OCI-LY1 (cell line): ENCODE measurements at regions not wholly inside any gene's neighbourhood (a gene's known extent, or its start where the extent isn't known, plus 50 kb on each side); places are given as distances from the start of the nearest gene placed in this dataset.

Experiments
- EZH2 ChIP-seq: fragments of 200-600 bp; sonication (generic), shearing (Covaris generic); IDR thresholded peaks from 2 replicates; pipeline ENCODE4 v1.8.0; 2017; ENCODE audit warnings: borderline replicate concordance, mixed run types, mild to moderate bottlenecking, antibody characterized with exemption, low read length, moderate library complexity, mixed read lengths
- TF ChIP-seq, protein P1 (sequence below): fragments of 200-600 bp; sonication (generic), shearing (Covaris generic); IDR thresholded peaks from 2 replicates; pipeline ENCODE4 v1.5.1; 2017; ENCODE audit warnings: mild to moderate bottlenecking, antibody characterized with exemption, low read length, moderate library complexity, mixed read lengths

DNA sequence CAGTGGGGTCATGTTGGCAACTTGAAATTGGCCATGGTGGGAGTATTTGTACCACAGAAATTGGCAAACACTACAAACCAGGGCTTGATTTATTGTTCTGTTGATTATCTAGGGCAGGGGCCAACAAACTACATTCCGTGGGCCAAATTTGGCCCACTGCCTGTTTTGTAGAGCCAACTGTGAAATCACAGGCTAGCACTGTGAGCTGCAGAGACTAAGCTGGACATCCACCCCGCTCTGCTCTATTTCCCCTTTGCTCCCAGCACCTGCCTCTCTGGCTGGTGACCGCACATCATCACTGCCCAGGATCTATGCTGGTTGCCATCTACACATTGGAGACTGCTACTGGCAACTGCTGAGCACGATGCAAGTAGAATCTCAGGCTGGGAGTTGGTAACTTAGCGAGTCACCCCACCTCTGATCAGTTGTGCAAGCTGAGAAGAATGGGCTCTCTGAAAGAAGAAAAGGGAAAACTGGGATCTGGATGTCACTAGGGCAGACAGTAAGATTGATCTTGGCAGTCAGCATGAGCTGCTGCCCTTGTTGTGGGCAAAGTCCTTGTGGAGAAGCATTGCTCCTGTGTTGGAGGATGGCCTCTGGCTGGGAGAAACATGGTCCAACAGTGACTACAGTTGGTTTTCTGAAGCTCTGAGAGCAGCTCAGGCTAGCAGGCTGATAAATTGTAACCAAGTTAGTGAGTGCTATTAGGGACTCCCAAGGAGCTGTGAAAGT is 144.7 kb upstream of the RAD23B start:
- TF ChIP-seq, protein P1, sequence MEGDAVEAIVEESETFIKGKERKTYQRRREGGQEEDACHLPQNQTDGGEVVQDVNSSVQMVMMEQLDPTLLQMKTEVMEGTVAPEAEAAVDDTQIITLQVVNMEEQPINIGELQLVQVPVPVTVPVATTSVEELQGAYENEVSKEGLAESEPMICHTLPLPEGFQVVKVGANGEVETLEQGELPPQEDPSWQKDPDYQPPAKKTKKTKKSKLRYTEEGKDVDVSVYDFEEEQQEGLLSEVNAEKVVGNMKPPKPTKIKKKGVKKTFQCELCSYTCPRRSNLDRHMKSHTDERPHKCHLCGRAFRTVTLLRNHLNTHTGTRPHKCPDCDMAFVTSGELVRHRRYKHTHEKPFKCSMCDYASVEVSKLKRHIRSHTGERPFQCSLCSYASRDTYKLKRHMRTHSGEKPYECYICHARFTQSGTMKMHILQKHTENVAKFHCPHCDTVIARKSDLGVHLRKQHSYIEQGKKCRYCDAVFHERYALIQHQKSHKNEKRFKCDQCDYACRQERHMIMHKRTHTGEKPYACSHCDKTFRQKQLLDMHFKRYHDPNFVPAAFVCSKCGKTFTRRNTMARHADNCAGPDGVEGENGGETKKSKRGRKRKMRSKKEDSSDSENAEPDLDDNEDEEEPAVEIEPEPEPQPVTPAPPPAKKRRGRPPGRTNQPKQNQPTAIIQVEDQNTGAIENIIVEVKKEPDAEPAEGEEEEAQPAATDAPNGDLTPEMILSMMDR: no peak
- TF ChIP-seq EZH2: no peak
